HS-27A (cell line): ENCODE measurements at regions not wholly inside any gene's neighbourhood (a gene's known extent, or its start where the extent isn't known, plus 50 kb on each side); places are given as distances from the start of the nearest gene placed in this dataset.
A peak's percentile ranks its signal among the peaks of the same experiment; 100 is the strongest.

ENCODE experiments used
- DNase-seq: peaks from one replicate; pipeline ENCODE4 v3.0.0-alpha.2; 2012; ENCODE audit warnings: low read depth, missing footprints

DNA sequence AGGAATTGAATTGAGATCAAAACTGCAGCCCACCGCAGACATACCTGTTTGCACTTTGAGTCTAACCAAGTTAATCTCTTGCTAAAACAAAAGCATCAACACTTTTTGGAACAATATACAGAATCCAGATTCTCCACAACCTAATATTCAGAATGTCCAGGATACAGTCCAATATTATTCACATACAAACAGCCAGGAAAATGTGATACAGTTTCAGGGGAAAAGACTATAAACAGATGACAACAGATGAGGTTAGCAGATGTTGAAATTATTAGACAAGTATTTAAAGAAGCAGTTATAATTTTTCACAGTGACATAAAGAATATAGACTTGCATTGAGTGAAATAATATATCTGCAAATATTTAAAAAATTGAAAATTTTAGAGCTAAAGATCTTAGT lies 678.1 kb upstream of the CXADR start:
- no peak for DNase-seq

DNA sequence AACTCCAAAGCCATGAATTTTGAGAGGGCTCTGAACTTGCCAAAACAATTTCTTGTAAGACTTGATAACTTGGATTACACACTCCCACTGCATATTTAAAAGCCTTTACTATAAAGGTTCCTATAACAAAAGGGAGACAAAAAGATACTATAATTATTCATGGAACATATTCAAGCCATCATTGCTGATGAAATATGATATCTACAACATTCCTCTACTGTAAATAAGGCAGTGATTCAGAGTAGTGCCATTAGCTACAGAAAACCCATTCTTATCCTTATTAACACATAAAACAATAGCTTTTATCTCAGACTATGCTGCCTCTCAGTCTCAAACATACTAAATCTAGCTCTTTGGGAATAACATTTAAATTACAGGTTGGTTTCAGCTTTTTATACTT lies 675.5 kb upstream of the CXADR start:
- no peak for DNase-seq

DNA sequence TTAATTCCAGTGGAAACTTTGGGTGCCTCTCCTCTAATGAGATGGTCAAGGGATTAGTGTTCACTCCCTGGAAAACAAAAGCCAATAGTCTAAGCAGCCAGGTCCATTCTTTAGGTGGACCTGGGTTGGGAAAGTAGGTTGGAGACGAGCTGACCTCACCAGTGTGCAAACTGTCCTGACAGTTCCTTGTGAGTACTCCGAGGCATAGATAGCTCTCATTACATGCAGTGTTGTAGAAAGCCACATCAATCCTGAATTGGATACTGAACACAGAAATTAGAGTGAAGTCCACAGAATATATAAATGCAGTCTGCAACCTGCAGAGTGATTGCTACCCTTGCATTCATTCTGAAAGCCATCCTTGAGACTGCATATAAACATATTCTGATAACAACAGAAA lies 675.1 kb upstream of the CXADR start:
- no peak for DNase-seq

DNA sequence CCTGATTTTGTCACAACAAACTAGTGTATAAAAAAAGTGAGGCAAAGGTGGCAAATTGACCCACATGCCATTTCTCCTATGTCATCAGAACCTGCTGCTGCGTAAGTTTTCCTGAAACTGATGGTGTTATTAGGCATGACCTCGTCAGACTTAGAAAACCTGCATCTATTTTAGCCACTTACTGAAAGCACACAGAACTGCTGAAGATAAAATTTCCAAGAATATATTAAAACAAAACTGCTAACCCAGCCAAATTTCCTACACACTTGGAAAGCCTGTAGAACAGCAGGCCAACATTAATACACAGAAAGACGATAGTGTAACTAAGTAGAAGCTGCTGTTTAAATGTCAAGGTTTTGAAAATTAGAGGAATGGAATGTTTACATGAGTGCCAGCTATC lies 674.5 kb upstream of the CXADR start:
- no peak for DNase-seq

- no peak for DNase-seq
Measured at GRCh38 chr21:16840538-16840937, 672.3 kb upstream of the CXADR start.

DNA sequence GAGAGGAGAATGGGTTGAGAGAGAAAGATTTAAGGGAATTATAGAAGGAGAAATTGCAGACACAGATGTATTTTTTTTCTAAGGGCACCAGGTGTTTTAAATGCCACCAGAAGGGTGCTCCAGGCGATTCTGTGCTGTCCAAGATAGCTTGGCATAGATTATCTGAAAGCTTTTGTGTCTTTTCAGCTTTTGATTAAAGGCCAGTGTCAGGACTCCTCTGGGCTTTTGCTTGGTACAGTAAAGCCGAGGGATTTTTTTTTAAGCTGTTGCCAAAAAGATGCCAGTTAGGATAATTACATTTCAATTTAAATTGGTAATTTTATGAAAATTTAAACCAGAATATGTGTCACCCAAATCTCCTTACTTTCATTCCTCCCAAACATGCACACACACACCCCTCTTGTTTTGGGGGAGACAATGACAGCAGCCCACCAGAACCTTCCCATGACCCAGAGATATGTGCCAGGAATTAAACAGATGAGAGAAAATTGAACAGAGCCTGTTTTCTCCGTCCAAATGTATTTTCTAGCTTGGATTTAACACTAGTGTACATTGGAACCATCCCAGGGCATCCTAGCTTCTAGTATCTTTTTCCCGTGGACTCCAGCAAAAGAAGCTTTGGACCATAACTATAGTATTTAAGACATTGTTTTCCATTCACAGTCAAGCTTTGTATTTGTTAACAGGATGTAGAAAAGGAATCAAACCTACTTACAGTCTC lies 670.7 kb upstream of the CXADR start:
- DNase-seq, result no peak

- DNase-seq, result no peak
Measured at GRCh38 chr21:16842696-16843035, 670.2 kb upstream of the CXADR start.

GRCh38 chr21:16847211-16847610 lies 665.6 kb upstream of the CXADR start:
- no peak for DNase-seq

DNA sequence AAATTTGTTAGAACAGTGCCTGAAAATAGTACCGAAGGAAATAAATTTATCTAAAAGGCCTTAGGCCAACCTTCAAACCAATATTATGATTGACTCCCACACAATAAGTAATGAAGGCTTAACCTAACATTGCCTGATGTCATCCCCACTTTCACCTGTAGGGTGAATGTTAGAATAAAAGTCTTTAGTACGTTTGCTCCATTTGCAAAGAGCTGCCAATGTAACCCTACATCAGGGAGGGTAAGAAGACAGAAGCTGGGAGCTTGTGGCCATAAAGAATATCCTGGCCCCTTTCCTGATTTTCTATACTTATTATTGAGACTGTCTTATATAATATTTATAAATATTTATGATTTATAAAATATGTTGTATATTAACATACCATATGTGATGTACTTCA lies 661.8 kb upstream of the CXADR start:
- no peak for DNase-seq

DNA sequence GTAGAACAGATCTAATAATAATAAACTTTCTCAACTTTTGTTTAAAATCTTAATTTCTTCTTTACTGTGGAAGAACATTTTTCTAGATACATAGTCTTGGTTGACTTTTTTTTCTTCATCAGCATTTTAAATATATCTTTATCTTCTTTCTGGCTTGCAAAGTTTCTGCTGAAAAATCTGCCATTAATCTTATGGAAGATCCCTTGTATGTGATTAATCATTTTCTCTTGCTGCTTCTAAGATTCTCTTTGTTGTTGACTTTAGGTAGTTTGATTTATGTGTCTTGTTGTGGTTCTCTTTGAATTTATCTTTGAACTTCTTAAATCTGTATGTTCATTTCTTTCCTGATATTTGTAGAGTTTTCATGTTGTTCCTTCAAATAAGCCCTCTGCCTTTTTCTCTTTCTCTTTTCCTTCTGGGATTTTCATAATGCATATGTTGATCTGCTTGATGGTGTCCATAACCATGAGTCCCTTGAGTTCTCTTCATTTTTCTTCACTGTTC lies 657.6 kb upstream of the CXADR start:
- no peak for DNase-seq

- DNase-seq, result no peak
Measured at GRCh38 chr21:16863362-16863905, 649.4 kb upstream of the CXADR start.

DNA sequence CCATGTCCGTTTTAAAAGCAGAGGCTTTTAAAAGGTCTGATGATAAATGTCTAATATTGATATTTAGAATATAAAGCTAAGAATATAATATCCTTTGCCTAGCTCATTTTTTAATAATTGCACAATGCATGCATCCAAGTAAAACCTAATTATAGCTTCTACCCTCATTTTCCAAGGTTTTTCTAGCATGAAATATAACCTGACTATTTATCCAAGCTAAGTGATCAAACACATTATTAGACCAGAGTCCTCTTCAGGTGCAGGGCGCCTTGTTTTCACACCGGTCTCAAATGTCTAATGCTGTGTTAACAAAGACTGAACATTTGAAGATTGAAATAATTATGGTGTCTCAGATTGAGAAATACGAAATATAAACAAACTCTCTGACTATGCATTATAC lies 648.9 kb upstream of the CXADR start:
- DNase-seq, result no peak

- no peak for DNase-seq
Measured at GRCh38 chr21:16865632-16866031, 647.2 kb upstream of the CXADR start.

DNA sequence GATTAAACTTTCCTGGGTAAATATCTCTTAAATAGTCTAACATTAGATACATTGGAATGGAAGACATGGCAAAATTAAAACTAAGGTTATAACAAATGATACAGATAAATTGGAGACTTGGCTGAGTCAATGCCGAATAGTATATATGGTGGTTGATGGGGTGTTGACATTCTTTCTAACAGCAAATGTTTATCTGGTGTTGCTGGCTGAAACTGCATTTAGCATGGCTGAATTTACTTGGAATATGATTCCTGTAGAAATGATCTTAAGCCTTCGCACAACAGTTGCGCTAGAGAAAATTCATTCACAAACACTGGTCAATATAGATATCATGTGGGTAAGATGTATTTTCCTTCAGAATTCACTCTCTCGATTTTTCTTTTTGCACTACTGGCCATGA lies 646.0 kb upstream of the CXADR start:
- no peak for DNase-seq

DNA sequence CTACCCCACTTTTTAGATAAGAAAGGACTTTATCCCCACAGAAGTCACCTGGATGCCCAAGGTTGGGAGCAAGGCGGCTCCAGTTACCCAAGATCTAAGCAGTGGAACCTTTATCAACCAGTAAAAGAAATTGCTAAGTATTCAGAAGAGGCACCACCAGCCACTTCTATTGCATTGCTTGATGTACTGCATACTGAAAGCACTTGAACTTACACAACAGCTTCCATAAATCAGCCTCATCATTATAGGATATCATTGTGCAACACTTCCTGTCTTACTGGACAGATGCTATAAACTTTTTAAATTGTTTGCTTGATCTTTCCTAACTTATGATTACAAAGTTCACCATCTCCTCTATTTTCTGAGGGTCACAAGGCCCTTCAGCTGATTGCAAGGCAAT lies 642.7 kb upstream of the CXADR start:
- DNase-seq, result no peak

- no peak for DNase-seq
Measured at GRCh38 chr21:16872616-16873015, 640.2 kb upstream of the CXADR start.

DNA sequence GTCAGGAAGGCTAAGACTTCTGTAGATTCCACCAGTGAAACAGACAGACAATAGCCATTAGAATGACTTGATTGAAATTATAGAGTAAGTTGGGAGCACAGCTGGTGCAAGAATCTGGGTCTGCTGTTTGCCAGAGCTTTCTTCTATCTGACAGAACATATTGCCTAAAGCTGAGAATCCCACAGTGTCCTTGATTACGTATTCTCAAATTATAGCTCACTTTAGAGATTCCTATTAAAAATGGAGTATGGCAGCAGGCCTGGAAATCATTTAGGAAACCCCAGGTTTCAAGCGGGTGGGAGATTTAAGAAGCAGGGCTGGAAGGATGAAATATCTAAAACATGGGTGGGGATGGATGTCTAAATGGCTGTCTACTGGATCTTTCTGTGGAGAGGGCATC lies 639.7 kb upstream of the CXADR start:
- no peak for DNase-seq

GRCh38 chr21:16873596-16873995 lies 639.2 kb upstream of the CXADR start:
- no peak for DNase-seq

- DNase-seq, result no peak
Measured at GRCh38 chr21:16879479-16879878, 633.4 kb upstream of the CXADR start.

GRCh38 chr21:16891821-16892220 lies 621.0 kb upstream of the CXADR start:
- peak; percentile 59 for DNase-seq

DNA sequence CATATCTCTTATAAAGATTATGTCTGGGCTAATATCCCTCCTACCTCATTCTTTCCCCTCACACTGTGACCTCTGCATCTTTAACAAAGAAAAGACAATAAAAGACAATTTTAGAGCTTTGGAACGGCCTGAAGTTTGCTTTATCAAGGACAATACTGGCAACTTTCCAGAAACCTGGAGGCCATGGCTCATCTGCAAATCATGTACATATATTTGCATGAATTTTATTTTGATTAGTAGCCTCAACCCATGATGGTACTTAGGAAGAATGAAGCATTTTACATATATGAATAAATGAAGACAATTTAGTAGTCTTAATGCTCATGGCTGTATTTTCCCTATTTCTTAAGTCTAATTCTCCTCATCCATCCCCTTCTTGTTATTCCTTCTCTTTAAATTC lies 612.2 kb upstream of the CXADR start:
- no peak for DNase-seq

- no peak for DNase-seq
Measured at GRCh38 chr21:16908077-16908476, 604.8 kb upstream of the CXADR start.

GRCh38 chr21:16910435-16911165 lies 602.2 kb upstream of the CXADR start:
- DNase-seq, result no peak
